MM.1S (cell line): ENCODE measurements at regions not wholly inside any gene's neighbourhood (a gene's known extent, or its start where the extent isn't known, plus 50 kb on each side); places are given as distances from the start of the nearest gene placed in this dataset.

Experiments used
- CTCF ChIP-seq: fragments of 300-600 bp; sonication (generic); IDR thresholded peaks from 2 replicates; pipeline ENCODE4 v1.5.1; 2016; ENCODE audit warnings: antibody characterized with exemption, low read length, mixed read lengths
- EZH2 ChIP-seq: fragments of 300-600 bp; sonication (generic); optimal IDR thresholded peaks from 2 replicates; pipeline ENCODE3; 2017; ENCODE audit warnings: low read depth, mild to moderate bottlenecking, antibody characterized with exemption, low read length, mixed read lengths
- EZH2phosphoT487 ChIP-seq: fragments of 300-600 bp; sonication (generic); IDR thresholded peaks from 2 replicates; pipeline ENCODE4 v1.6.1; 2018; ENCODE audit warnings: antibody characterized with exemption, low read length

GRCh38 chr5:98206566-98206965 lies 566.9 kb upstream of the RGMB start:
- no peak for TF ChIP-seq CTCF
- no peak for TF ChIP-seq EZH2
- no peak for TF ChIP-seq EZH2phosphoT487
